ENCODE measurements at regions not wholly inside any gene's neighbourhood (a gene's known extent, or its start where the extent isn't known, plus 50 kb on each side); places are given as distances from the start of the nearest gene placed in this dataset.
"Not testable (repeated sequence)": the region's sequence is repeated elsewhere in the genome, so short reads cannot be mapped to it uniquely, and the experiment has no call there.

DNA sequence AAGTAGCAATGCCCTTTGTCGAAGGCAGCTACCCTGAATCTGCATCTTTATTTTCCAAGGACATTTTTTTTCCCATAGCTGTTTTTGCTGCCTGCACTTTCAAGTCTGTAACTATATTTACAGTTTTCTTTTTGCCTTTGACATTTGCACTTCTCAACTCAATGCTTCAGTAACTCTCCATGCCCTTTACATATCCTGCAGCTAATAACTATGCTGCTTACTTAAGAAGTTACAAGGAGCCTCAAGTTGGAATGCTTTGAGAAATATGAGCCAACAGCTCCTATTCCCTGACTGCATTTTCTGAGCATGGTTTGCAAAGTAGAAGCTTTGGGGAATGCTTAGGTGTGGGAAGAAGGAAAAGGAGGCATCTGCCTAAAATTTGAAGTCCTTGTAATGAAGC, 194.8 kb upstream of the TRPC7 start:
- FAIRE-seq = no peak
- no peak for DNase-seq (ENCODE audit: low spot score)

- FAIRE-seq = no peak
These were observed 194.3 kb upstream of the TRPC7 start for GRCh38 chr5:136559651-136560050.

GRCh38 chr5:136547096-136547495, 181.8 kb upstream of the TRPC7 start:
- not testable (repeated sequence) for FAIRE-seq; DNase-seq (ENCODE audit: low spot score)

More at GRCh38 chr5:136559651-136560050, 194.3 kb upstream of the TRPC7 start:
- no peak for DNase-seq (ENCODE audit: low spot score)

- FAIRE-seq = not testable (repeated sequence)
These were observed 181.1 kb upstream of the TRPC7 start for GRCh38 chr5:136546441-136546840.

GRCh38 chr5:136545031-136545430, 179.7 kb upstream of the TRPC7 start:
- FAIRE-seq = not testable (repeated sequence)

More at GRCh38 chr5:136546441-136546840, 181.1 kb upstream of the TRPC7 start:
- not testable (repeated sequence) for DNase-seq (ENCODE audit: low spot score)

DNA sequence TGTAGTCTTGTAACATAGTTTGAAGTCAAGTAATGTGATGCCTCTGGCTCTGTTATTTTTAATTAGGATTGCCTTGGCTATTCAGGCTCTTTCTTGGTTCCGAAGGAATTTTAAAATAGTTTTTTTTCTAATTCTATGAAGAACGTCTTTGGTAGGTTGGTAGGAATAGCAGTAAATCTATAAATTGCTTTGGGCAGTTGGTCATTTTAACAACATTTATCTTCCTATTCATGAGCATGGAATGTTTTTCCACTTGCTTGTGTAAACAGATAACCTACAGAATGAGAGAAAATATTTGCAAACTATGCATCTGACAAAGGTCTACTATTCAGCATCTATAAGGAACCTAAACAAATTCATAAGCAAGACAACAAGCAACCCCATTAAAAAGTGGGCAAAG, 173.2 kb upstream of the TRPC7 start:
- DNase-seq (ENCODE audit: low spot score) (no peak), FAIRE-seq (no peak)

More at GRCh38 chr5:136545031-136545430, 179.7 kb upstream of the TRPC7 start:
- DNase-seq (ENCODE audit: low spot score) = not testable (repeated sequence)

DNA sequence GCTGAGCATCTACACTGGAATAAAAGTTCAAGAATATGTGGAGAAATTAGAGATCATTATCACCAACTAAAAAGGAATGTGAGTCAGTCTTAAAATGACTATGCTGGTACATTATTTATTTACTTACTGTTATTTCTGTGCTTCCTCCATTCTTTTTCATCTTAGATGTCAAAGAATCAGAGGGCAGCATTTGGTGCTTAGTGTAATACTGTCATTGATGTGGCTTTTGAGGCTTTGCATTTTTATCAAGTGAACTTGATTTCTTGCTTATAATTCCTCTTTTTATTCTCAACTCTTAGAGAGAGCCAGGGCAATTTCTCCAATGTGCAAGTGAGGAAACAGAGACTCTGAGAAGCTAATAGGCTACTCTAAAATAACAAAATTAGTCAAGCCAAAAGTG, 163.7 kb upstream of the TRPC7 start:
- FAIRE-seq (no peak), DNase-seq (ENCODE audit: low spot score) (no peak)

- DNase-seq (ENCODE audit: low spot score) (no peak), FAIRE-seq (no peak)
These were observed 163.2 kb upstream of the TRPC7 start for GRCh38 chr5:136528481-136529030.

- DNase-seq (ENCODE audit: low spot score) = no peak
- no peak for FAIRE-seq
These were observed 162.0 kb upstream of the TRPC7 start for GRCh38 chr5:136527311-136527710.

DNA sequence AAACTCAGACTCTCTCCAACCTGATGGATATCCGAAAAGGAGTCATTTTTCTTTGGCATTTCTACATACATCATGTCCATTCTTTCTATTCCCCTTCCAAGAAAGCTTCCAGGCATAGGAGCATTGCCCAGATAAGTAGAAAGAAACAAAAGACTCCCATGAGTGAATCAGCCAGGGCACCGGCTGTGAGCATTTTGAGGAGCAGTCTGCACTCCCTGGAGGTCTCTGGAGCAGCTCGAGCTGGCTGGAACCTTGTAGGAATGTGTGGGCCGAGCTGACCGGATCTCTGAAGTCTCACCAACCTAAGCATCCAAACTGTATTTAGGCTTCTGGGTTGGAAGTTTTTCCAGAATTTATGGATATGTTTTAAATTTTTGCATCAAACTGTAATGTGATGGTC, 161.4 kb upstream of the TRPC7 start:
- FAIRE-seq (no peak), DNase-seq (ENCODE audit: low spot score) (no peak)

GRCh38 chr5:136526021-136526420, 160.7 kb upstream of the TRPC7 start:
- FAIRE-seq (no peak), DNase-seq (ENCODE audit: low spot score) (no peak)

DNA sequence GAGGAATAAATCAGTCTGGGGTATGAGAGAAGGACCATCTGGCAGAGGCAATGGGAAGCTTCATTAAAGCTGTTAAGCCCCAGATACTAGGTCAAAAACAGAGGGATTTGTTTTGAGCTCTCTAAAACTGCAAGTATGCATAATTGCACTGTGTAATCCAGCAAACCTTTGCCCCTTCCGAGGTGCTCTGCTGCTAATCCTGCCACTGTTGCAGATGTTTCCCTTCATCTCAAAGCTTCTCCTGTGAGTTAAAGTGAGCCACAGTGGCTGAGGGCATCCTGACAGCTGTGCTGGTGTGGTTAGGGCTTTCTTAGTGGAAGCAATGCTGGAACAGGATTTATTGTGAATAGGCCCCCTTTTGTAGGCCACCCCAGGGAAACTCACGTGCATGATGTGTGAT, 160.3 kb upstream of the TRPC7 start:
- no peak for DNase-seq (ENCODE audit: low spot score)
- no peak for FAIRE-seq

DNA sequence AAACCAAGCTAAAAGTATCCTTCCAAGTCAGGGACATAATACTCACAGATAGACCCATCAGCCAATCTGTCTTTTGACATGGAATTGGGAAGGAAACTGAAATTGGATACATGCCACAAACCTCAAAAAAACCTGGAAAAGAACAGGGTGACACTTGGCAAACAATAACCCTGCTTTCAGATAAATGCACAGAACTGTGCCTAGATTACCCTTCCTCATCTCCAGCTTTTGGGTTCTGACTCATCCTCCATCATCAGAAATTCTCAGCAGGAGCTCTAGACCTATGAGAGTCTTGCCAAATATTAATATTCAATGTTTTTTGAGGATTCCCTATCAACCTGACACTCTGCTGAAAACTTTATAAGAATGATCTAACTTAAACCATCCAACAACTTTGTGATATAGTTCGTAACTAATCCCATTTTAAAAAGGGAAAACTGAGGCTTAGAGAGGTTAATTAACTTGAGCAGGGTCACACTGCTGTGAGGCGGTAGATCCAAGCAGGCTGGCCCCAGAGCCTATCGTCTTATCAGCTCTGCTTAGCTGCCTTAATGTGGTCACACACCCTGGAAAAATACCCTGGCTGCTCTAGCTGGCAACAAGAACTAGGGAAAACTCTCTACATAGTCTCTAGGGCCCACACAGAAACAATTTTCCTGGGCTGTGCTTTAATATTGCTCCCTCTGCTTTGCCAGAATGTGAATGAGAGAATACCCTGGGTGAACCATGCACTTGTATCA, 157.0 kb upstream of the TRPC7 start:
- FAIRE-seq = no peak
- DNase-seq (ENCODE audit: low spot score) = no peak

GRCh38 chr5:136521696-136522095, 156.4 kb upstream of the TRPC7 start:
- DNase-seq (ENCODE audit: low spot score) (no peak), FAIRE-seq (no peak)

GRCh38 chr5:136518814-136519213, 153.5 kb upstream of the TRPC7 start:
- no peak for FAIRE-seq

DNA sequence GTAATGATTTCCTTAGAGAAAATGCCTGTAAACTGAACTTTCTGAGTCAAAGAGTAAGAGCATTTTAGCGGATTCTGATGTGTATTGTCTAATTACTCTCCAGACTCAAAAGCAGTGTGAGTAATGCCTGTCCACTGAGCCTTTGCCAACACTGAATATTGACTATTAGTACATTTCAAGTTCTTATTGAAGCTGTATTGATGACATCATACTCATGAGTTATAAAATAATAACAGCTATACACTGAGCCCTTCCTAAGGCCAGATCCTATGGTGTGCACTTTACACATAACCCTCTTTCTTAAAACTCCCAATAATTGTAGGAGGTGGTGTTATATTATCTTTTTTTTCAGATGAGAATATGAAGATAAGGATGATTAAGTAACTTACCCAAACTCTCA, 152.8 kb upstream of the TRPC7 start:
- DNase-seq (ENCODE audit: low spot score) (no peak), FAIRE-seq (no peak)

More at GRCh38 chr5:136518814-136519213, 153.5 kb upstream of the TRPC7 start:
- DNase-seq (ENCODE audit: low spot score) = no peak

GRCh38 chr5:136517755-136518154, 152.4 kb upstream of the TRPC7 start:
- no peak for DNase-seq (ENCODE audit: low spot score)
- FAIRE-seq = no peak

- DNase-seq (ENCODE audit: low spot score) (no peak), FAIRE-seq (no peak)
These were observed 151.3 kb upstream of the TRPC7 start for GRCh38 chr5:136516637-136517036.

DNA sequence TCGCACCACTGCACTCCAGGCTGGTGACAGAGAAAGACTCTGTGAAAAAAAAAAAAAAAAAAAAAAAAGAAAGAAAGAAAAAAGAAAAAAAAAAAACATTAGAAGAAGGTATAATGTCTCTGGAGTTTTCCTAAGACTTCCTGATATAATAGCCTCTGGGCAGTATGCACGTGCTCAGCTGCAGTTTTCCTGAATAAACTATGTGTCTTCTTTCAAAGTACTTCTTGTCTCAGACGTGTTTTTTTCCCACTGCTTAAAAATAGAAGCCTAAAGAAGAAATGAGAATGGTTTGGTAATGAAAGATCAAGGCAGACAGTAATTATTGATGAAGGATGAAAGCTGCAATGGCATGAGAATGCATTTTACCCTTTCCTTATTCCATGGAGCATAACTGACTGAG, 148.1 kb upstream of the TRPC7 start:
- no peak for FAIRE-seq
- no peak for DNase-seq (ENCODE audit: low spot score)

GRCh38 chr5:136511046-136511445, 145.7 kb upstream of the TRPC7 start:
- FAIRE-seq (no peak), DNase-seq (ENCODE audit: low spot score) (no peak)

DNA sequence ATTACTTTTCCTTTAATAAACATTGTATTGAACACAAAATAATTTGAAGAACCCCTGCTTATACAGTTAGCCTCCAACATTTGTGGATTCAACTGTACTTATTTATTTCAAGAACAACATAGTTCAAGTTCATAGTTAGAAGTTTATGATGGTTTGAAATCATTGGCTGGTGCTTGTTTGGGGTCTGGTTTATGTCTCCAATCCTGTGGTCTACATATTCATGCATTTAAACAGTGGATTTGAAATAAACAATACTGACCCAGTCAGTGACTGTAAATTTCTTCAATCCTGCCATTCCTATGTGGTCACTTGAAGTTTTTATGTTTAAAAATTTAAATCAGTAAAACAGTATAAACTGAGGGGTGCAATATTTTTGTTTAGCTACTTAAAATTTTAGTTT, 145.1 kb upstream of the TRPC7 start:
- FAIRE-seq (no peak), DNase-seq (ENCODE audit: low spot score) (no peak)

- FAIRE-seq (no peak), DNase-seq (ENCODE audit: low spot score) (no peak)
These were observed 140.8 kb upstream of the TRPC7 start for GRCh38 chr5:136506131-136506530.

- no peak for DNase-seq (ENCODE audit: low spot score)
- no peak for FAIRE-seq
These were observed 135.8 kb upstream of the TRPC7 start for GRCh38 chr5:136501133-136501532.
